Loucy (cell line): ENCODE measurements at regions not wholly inside any gene's neighbourhood (a gene's known extent, or its start where the extent isn't known, plus 50 kb on each side); places are given as distances from the start of the nearest gene placed in this dataset.

Source experiments
- CTCF ChIP-seq: fragments of 200-600 bp; sonication (generic); conservative IDR thresholded peaks from 2 replicates; pipeline ENCODE4 v1.5.1; 2014; ENCODE audit warnings: mild to moderate bottlenecking, antibody characterized with exemption, low read length
- EZH2phosphoT487 ChIP-seq: fragments of 200-600 bp; IDR thresholded peaks from 2 replicates; pipeline ENCODE4 v1.6.1; 2018; ENCODE audit warnings: antibody characterized with exemption, mild to moderate bottlenecking, moderate library complexity, borderline replicate concordance

GRCh38 chr4:53866055-53866454 lies 198.3 kb downstream of the CHIC2 start:
- TF ChIP-seq CTCF (no peak), EZH2phosphoT487 (no peak)
